SU-DHL-6 (cell line): ENCODE measurements at regions not wholly inside any gene's neighbourhood (a gene's known extent, or its start where the extent isn't known, plus 50 kb on each side); places are given as distances from the start of the nearest gene placed in this dataset.

Experiments used
- EZH2phosphoT487 ChIP-seq: fragments of 200-600 bp; sonication (generic), shearing (Covaris generic); conservative IDR thresholded peaks from 2 replicates; pipeline ENCODE4 v1.6.1; 2018; ENCODE audit warnings: mild to moderate bottlenecking, antibody characterized with exemption, low read length, moderate library complexity, mixed read lengths
- TF ChIP-seq, protein P1 (sequence below): fragments of 200-600 bp; sonication (generic); IDR thresholded peaks from one replicate; pipeline ENCODE4 v1.5.1; 2017; ENCODE audit warnings: antibody characterized with exemption, mild to moderate bottlenecking, low read length, moderate library complexity; ENCODE audit not compliant: insufficient read depth, poor library complexity, severe bottlenecking

DNA sequence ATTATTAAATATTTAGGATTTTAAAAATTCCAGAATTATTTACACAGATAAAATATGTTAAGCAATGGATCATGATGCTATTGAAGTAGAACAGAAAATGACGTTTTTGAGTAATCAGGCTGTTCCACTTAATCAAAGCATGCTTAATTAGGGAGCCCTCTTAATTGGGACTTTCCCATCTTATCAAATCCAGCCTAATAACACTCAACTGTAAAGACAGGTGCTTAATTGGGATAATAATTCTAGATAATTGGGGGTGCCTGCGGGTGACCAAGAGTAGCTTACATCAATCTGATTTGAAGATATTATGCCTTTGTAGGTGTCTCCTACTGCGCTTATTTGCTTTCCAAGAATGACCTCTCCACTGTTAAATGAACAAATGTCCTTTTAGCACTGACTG is 742.2 kb upstream of the SLITRK6 start:
- TF ChIP-seq, protein P1, sequence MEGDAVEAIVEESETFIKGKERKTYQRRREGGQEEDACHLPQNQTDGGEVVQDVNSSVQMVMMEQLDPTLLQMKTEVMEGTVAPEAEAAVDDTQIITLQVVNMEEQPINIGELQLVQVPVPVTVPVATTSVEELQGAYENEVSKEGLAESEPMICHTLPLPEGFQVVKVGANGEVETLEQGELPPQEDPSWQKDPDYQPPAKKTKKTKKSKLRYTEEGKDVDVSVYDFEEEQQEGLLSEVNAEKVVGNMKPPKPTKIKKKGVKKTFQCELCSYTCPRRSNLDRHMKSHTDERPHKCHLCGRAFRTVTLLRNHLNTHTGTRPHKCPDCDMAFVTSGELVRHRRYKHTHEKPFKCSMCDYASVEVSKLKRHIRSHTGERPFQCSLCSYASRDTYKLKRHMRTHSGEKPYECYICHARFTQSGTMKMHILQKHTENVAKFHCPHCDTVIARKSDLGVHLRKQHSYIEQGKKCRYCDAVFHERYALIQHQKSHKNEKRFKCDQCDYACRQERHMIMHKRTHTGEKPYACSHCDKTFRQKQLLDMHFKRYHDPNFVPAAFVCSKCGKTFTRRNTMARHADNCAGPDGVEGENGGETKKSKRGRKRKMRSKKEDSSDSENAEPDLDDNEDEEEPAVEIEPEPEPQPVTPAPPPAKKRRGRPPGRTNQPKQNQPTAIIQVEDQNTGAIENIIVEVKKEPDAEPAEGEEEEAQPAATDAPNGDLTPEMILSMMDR, result no peak
- TF ChIP-seq EZH2phosphoT487, result no peak
